ENCODE measurements at regions not wholly inside any gene's neighbourhood (a gene's known extent, or its start where the extent isn't known, plus 50 kb on each side); places are given as distances from the start of the nearest gene placed in this dataset.

- no peaks in the 10 kb centered on the region for H3K4me1 Mint-ChIP-seq
- H3K4me3 Mint-ChIP-seq: no peak overlapping the region
- H3K9me3 ChIP-seq (ENCODE audit: control insufficient read depth, low read length, poor library complexity, severe bottlenecking): no peaks in the 10 kb centered on the region
- H3K27ac Mint-ChIP-seq: no peak overlapping the region
- H3K36me3 Mint-ChIP-seq (ENCODE audit: low read depth): no peaks in the 10 kb centered on the region
- no peak for ATAC-seq
- DNase-seq: no peak
- no peaks in the 10 kb centered on the region for H3K27me3 Mint-ChIP-seq
Observed at GRCh38 chr13:34207334-34207733, 389.4 kb downstream of the RFC3 start.

DNA sequence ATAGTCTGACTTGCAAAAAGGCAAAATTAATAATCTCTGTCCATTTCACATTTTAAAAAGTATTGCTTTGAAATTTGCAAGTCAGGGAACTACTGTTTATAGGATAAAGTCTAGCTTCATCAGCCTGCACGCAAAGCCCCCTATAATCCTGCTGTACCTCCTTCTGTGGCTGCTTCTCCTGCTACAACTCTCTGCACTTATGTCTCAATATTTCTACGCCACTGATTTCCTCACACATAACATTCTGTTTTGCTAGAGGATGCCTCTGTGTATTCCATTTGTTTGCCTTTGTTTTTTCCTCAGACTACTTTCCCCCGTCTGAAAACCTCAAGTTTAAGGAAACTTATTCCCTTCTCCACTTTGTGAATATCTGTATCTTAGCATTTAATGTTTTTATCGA lies 389.9 kb downstream of the RFC3 start:
- Mint-ChIP-seq H3K27ac (no peak overlapping the region), H3K4me3 (no peak overlapping the region), H3K4me1 (no peaks in the 10 kb centered on the region), H3K27me3 (no peaks in the 10 kb centered on the region), H3K36me3 (ENCODE audit: low read depth) (no peaks in the 10 kb centered on the region)
- no peak for ATAC-seq
- H3K9me3 ChIP-seq (ENCODE audit: control insufficient read depth, low read length, poor library complexity, severe bottlenecking): no peaks in the 10 kb centered on the region
- no peak for DNase-seq

DNA sequence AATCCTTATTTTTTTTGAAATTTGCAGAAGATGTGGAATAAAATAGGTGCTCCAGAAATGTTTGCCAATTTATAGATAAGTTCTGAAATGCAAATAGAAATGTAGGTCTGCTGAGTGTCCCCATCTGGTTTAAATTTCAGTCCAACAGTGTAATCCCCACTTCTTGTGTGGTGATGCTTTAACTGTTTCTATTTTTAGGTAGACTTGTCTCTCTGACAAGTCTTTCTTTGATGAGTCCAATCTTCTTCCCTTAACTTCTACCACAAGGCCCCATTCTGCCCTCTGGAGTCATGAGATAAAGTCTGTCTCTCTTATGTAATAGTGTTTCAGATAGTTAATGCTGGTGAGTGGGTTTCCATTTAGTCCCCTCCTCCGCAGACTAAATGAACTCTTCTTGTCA lies 390.4 kb downstream of the RFC3 start:
- DNase-seq: no peak
- no peak for ATAC-seq
- H3K9me3 ChIP-seq (ENCODE audit: control insufficient read depth, low read length, poor library complexity, severe bottlenecking): no peaks in the 10 kb centered on the region
- Mint-ChIP-seq H3K27ac (no peak overlapping the region), H3K4me1 (no peaks in the 10 kb centered on the region), H3K36me3 (ENCODE audit: low read depth) (no peaks in the 10 kb centered on the region), H3K27me3 (no peaks in the 10 kb centered on the region), H3K4me3 (no peak overlapping the region)

- no peaks in the 10 kb centered on the region for H3K9me3 ChIP-seq (ENCODE audit: control insufficient read depth, low read length, poor library complexity, severe bottlenecking)
- Mint-ChIP-seq H3K27me3 (no peaks in the 10 kb centered on the region), H3K36me3 (ENCODE audit: low read depth) (no peaks in the 10 kb centered on the region), H3K4me1 (no peaks in the 10 kb centered on the region), H3K27ac (no peak overlapping the region), H3K4me3 (no peak overlapping the region)
- ATAC-seq (no peak), DNase-seq (no peak)
Observed at GRCh38 chr13:34210341-34210740, 392.4 kb downstream of the RFC3 start.

DNA sequence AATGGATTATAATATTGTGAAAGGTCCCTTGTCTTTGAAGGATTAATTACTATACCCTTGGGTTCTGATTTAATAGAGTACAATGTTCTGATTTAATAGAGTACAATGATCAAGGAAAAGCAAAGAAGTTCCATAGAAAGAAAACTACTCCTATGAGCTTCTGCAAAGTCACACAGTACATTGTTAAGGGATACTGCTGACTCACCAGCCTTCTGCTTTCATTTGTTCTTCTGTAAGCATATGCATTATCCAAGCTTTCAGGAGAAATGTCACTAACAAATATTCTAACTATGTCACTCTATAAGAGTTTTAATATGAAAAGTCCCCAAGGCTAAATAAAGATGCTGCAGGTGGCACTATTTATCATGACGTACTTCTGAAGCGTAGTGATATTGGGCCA lies 396.7 kb downstream of the RFC3 start:
- no peaks in the 10 kb centered on the region for H3K9me3 ChIP-seq (ENCODE audit: control insufficient read depth, low read length, poor library complexity, severe bottlenecking)
- no peak for ATAC-seq
- no peak overlapping the region for H3K27ac Mint-ChIP-seq
- H3K4me3 Mint-ChIP-seq: no peak overlapping the region
- DNase-seq: no peak
- no peaks in the 10 kb centered on the region for H3K36me3 Mint-ChIP-seq (ENCODE audit: low read depth)
- H3K27me3 Mint-ChIP-seq: no peaks in the 10 kb centered on the region
- no peaks in the 10 kb centered on the region for H3K4me1 Mint-ChIP-seq

- H3K4me3 Mint-ChIP-seq: no peak overlapping the region
- H3K4me1 Mint-ChIP-seq: no peaks in the 10 kb centered on the region
- ATAC-seq: no peak
- H3K27me3 Mint-ChIP-seq: no peaks in the 10 kb centered on the region
- no peak for DNase-seq
- no peaks in the 10 kb centered on the region for H3K36me3 Mint-ChIP-seq (ENCODE audit: low read depth)
- no peaks in the 10 kb centered on the region for H3K9me3 ChIP-seq (ENCODE audit: control insufficient read depth, low read length, poor library complexity, severe bottlenecking)
- H3K27ac Mint-ChIP-seq: no peak overlapping the region
Observed at GRCh38 chr13:34216256-34216655, 398.3 kb downstream of the RFC3 start.

DNA sequence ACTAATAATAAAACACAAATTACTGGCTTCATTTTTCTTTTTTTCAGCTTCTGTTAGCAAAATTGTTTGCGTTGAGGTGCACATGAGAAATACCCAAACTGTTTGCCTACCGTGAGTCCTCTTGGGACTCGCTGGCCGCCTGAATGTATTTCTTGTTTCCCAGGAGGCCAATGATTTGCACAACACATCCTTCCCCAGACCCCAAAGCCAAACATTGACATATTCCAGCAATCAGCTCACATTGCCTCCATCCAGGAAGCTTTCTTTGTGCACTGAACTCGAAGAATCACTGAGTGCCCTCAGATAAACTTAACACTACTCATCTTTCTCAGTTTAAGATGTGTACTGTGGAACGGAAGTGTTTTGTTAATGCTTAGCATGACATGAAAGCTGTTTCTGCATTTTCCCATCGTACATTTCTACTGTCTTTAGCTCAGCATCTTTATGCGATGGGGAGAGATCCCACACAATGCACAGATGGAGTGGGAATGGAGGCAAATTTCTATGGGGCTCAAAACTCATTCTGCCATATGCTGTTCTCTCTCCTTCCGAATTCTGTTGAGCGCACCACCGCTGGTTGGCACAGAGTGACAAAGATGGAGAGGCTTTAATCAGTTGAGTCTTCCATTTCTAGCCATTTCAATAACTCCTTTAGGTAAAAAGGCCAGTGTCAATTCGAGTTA lies 399.5 kb downstream of the RFC3 start:
- H3K4me3 Mint-ChIP-seq: no peak overlapping the region
- ATAC-seq (no peak), DNase-seq (no peak)
- H3K9me3 ChIP-seq (ENCODE audit: control insufficient read depth, low read length, poor library complexity, severe bottlenecking): no peaks in the 10 kb centered on the region
- H3K36me3 Mint-ChIP-seq (ENCODE audit: low read depth): no peaks in the 10 kb centered on the region
- H3K27ac Mint-ChIP-seq: no peak overlapping the region
- no peaks in the 10 kb centered on the region for H3K4me1 Mint-ChIP-seq
- no peaks in the 10 kb centered on the region for H3K27me3 Mint-ChIP-seq

- Mint-ChIP-seq H3K27ac (no peak overlapping the region), H3K4me3 (no peak overlapping the region), H3K4me1 (no peaks in the 10 kb centered on the region), H3K36me3 (ENCODE audit: low read depth) (no peaks in the 10 kb centered on the region), H3K27me3 (no peaks in the 10 kb centered on the region)
- DNase-seq (no peak), ATAC-seq (no peak)
- H3K9me3 ChIP-seq (ENCODE audit: control insufficient read depth, low read length, poor library complexity, severe bottlenecking): no peaks in the 10 kb centered on the region
Observed at GRCh38 chr13:34223984-34224383, 406.0 kb downstream of the RFC3 start.

DNA sequence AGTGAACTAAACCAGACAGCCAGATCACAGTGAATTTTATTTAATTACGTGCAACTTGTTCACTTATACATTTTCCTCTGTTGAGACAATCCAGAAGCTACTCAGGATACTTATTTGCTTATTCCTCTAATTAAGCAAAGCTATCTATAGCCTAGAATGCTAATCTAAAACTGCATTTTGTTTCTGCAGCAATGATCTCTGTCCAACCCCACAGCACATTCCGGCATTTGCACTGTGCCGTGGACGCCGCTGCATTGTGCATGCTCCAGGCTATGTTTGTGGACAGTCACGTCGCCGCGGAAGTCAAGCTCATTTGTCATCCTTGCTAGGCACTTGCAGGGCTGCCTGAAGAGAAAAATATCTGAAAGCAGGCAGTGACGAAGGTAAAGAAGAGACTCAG lies 406.9 kb downstream of the RFC3 start:
- Mint-ChIP-seq H3K27ac (no peak overlapping the region), H3K4me1 (no peaks in the 10 kb centered on the region), H3K27me3 (no peaks in the 10 kb centered on the region), H3K36me3 (ENCODE audit: low read depth) (no peaks in the 10 kb centered on the region), H3K4me3 (no peak overlapping the region)
- DNase-seq (no peak), ATAC-seq (no peak)
- no peaks in the 10 kb centered on the region for H3K9me3 ChIP-seq (ENCODE audit: control insufficient read depth, low read length, poor library complexity, severe bottlenecking)

DNA sequence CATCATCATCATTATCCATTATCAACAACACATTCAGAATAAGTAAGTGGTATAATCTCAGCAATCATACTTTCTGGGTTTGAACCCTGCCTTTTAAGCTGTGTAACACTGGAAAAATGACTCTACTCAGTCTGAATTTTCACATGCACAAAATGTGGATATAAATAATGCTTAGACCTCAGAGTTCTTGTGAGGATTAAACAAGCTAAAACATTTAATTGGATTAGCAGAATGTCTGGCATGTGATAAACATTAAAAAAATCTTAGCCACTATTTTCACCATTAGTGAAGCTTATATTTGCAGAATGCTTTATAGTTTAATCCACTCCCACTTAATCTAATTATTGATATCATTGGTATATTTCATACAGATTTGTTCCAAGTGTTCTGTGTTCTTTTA lies 412.3 kb downstream of the RFC3 start:
- Mint-ChIP-seq H3K27ac (no peak overlapping the region), H3K4me1 (no peaks in the 10 kb centered on the region), H3K27me3 (no peaks in the 10 kb centered on the region), H3K36me3 (ENCODE audit: low read depth) (no peaks in the 10 kb centered on the region), H3K4me3 (no peak overlapping the region)
- DNase-seq: no peak
- H3K9me3 ChIP-seq (ENCODE audit: control insufficient read depth, low read length, poor library complexity, severe bottlenecking): no peaks in the 10 kb centered on the region
- ATAC-seq: no peak

DNA sequence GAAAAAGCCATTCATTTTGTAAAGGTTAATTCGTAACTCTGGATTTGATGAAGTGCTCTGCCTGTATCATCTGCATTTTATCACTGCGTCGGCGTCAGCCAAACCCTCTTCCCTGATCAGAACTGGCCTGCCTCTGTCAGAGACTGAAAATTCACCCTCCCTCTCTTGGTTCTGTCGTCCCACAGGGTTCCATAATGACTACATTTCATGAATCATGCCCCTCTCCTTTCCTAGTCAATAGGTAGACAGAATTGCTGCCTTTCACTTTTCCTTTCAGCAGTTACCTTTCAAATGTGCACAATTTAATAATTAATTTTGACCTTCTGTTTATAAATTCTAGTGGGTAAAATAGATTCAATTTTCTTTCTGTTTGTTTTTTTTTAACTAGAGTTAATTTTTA lies 423.4 kb downstream of the RFC3 start:
- no peaks in the 10 kb centered on the region for H3K27me3 Mint-ChIP-seq
- no peaks in the 10 kb centered on the region for H3K36me3 Mint-ChIP-seq (ENCODE audit: low read depth)
- DNase-seq (no peak), ATAC-seq (no peak)
- no peaks in the 10 kb centered on the region for H3K9me3 ChIP-seq (ENCODE audit: control insufficient read depth, low read length, poor library complexity, severe bottlenecking)
- no peak overlapping the region for H3K27ac Mint-ChIP-seq
- no peaks in the 10 kb centered on the region for H3K4me1 Mint-ChIP-seq
- H3K4me3 Mint-ChIP-seq: no peak overlapping the region

GRCh38 chr13:34243403-34243802 lies 425.5 kb downstream of the RFC3 start:
- no peak for ATAC-seq
- Mint-ChIP-seq H3K36me3 (ENCODE audit: low read depth) (no peaks in the 10 kb centered on the region), H3K4me3 (no peak overlapping the region), H3K4me1 (no peaks in the 10 kb centered on the region), H3K27me3 (no peaks in the 10 kb centered on the region), H3K27ac (no peak overlapping the region)
- no peaks in the 10 kb centered on the region for H3K9me3 ChIP-seq (ENCODE audit: control insufficient read depth, low read length, poor library complexity, severe bottlenecking)
- no peak for DNase-seq

- Mint-ChIP-seq H3K4me1 (no peaks in the 10 kb centered on the region), H3K36me3 (ENCODE audit: low read depth) (no peaks in the 10 kb centered on the region), H3K27ac (no peak overlapping the region), H3K4me3 (no peak overlapping the region), H3K27me3 (no peaks in the 10 kb centered on the region)
- no peak for ATAC-seq
- no peak for DNase-seq
- H3K9me3 ChIP-seq (ENCODE audit: control insufficient read depth, low read length, poor library complexity, severe bottlenecking): no peaks in the 10 kb centered on the region
Observed at GRCh38 chr13:34246511-34246910, 428.6 kb downstream of the RFC3 start.

- no peak overlapping the region for H3K27ac Mint-ChIP-seq
- no peak overlapping the region for H3K4me3 Mint-ChIP-seq
- H3K36me3 Mint-ChIP-seq (ENCODE audit: low read depth): no peaks in the 10 kb centered on the region
- H3K9me3 ChIP-seq (ENCODE audit: control insufficient read depth, low read length, poor library complexity, severe bottlenecking): no peaks in the 10 kb centered on the region
- H3K27me3 Mint-ChIP-seq: no peaks in the 10 kb centered on the region
- no peaks in the 10 kb centered on the region for H3K4me1 Mint-ChIP-seq
- ATAC-seq (no peak), DNase-seq (no peak)
Observed at GRCh38 chr13:34247596-34247995, 429.6 kb downstream of the RFC3 start.

Measured in T-helper 17 cell (primary cell).